ENCODE measurements at regions not wholly inside any gene's neighbourhood (a gene's known extent, or its start where the extent isn't known, plus 50 kb on each side); places are given as distances from the start of the nearest gene placed in this dataset.

- TF ChIP-seq CTCF (IDR thresholded peaks at IDR 0.05) (no peak), ATF2 (CRISPR knock-in tag; IDR thresholded peaks at IDR 0.05; ENCODE audit: borderline replicate concordance, low read depth) (no peak), MAX (CRISPR knock-in tag; IDR thresholded peaks at IDR 0.05) (no peak)
These were observed 487.0 kb upstream of the BTBD3 start for GRCh38 chr20:11430652-11431051.
